Stomach (tissue), 8 donors: ENCODE measurements at regions not wholly inside any gene's neighbourhood (a gene's known extent, or its start where the extent isn't known, plus 50 kb on each side); places are given as distances from the start of the nearest gene placed in this dataset.

Experiments
- DNase-seq, 2 donors: peaks; one replicate each; pipeline versions ENCODE4 v3.0.0 to v3.0.0-alpha.2; 2013 to 2019
- H3K27ac ChIP-seq, 5 donors: fragments of 200-600 bp in 4 of 5; sonication (generic) in 4 of 5; one replicate each; pipeline ENCODE4 v1.5.1; 2013 to 2019; ENCODE audit warnings: mild to moderate bottlenecking in 1 of 5, moderate library complexity in 1 of 5
- H3K27me3 ChIP-seq, 3 donors: fragments of 200-600 bp; sonication (generic); one replicate each; pipeline ENCODE4 v1.5.1; 2017 to 2019; ENCODE audit warnings: mixed run types in 1 of 3
- H3K36me3 ChIP-seq, 4 donors: fragments of 200-600 bp; sonication (generic); 1 replicate in 3 of 4; 2 replicates in 1 of 4; pipeline ENCODE4 v1.5.1; 2016 to 2019
- H3K4me1 ChIP-seq, 4 donors: fragments of 200-600 bp; sonication (generic); one replicate each; pipeline ENCODE4 v1.5.1; 2016 to 2019
- H3K4me3 ChIP-seq, 4 donors: fragments of 200-600 bp; sonication (generic) in 3 of 4; one replicate each; pipeline ENCODE4 v1.5.1; 2016 to 2019; ENCODE audit warnings: mild to moderate bottlenecking in 1 of 4
- H3K9me3 ChIP-seq, 4 donors: fragments of 200-600 bp; sonication (generic); one replicate each; pipeline ENCODE4 v1.5.1; 2016 to 2019
- CTCF ChIP-seq, 7 experiments: fragments of 450-650 bp in 4 of 7; fragments of 200-600 bp in 3 of 7; sonication (generic) in 3 of 7; IDR thresholded peaks; one replicate each; pipeline ENCODE4 v1.5.1; 2016 to 2019; ENCODE audit warnings: antibody characterized with exemption in 7 of 7, control low read depth in 2 of 7, mild to moderate bottlenecking in 1 of 7
- EP300 ChIP-seq: sonication (generic); formaldehyde crosslinking; IDR thresholded peaks from one replicate; pipeline ENCODE4 v1.6.1; 2017; ENCODE audit warnings: antibody characterized with exemption
- POLR2A ChIP-seq, 4 donors: fragments of 450-650 bp; IDR thresholded peaks; one replicate each; pipeline ENCODE4 v1.6.1; 2016; ENCODE audit warnings: antibody characterized with exemption in 4 of 4, control low read depth in 2 of 4, mild to moderate bottlenecking in 1 of 4, moderate library complexity in 1 of 4
- POLR2AphosphoS5 ChIP-seq, 3 donors: sonication (generic); formaldehyde crosslinking; IDR thresholded peaks; one replicate each; pipeline ENCODE4 v1.6.1; 2016; ENCODE audit warnings: antibody characterized with exemption in 3 of 3
- WGBS, 5 donors: extraction: QIAGEN DNeasy Blood & Tissue Kit in 3 of 5; methylation state at CpG; one replicate each; pipeline versions ENCODE4 v1.1.5 to v1.1.7; 2013 to 2018; 5-methylcytosine and 5-hydroxymethylcytosine counted together
- intact Hi-C: fragments of 100-400 bp; cut with DNase I; formaldehyde crosslinking; loops from one replicate; pipeline ENCODE4 v1.15.1; 2023; ENCODE audit warnings: low total_unique reads
- donor health status: healthy with polysubstance abuse.
- donor health status: Bipolar disorder and iron deficiency.
- donor health status: healthy.

- peak in 1 of 2 donors; percentile 30 for DNase-seq
- Histone ChIP-seq H3K27ac (no peak overlapping the region), H3K4me1 (peaks cover 0 to 6% (median 0%) of the 10 kb centered on the region in 4 donors), H3K36me3 (no peaks in the 10 kb centered on the region), H3K9me3 (no peaks in the 10 kb centered on the region), H3K27me3 (no peaks in the 10 kb centered on the region), H3K4me3 (no peak overlapping the region)
- intact Hi-C loops: no loop called here
- WGBS, 5 donors: 53 to 76% (median 72%) methylated on average over 8 of the region's 8 CpGs
- TF ChIP-seq POLR2AphosphoS5 (IDR thresholded peaks at IDR 0.05) (no peak), POLR2A (IDR thresholded peaks at IDR 0.05) (no peak), EP300 (no peak), CTCF (IDR thresholded peaks at IDR 0.05) (no peak)
These were observed 319.5 kb downstream of the CBLN4 start for GRCh38 chr20:55685841-55686240.

- Histone ChIP-seq H3K4me1 (peaks cover 0 to 6% (median 0%) of the 10 kb centered on the region in 4 donors), H3K27me3 (no peaks in the 10 kb centered on the region), H3K36me3 (no peaks in the 10 kb centered on the region), H3K27ac (no peak overlapping the region), H3K9me3 (no peaks in the 10 kb centered on the region), H3K4me3 (no peak overlapping the region)
- DNase-seq: no peak
- WGBS, 5 donors: 62 to 77% (median 73%) methylated on average over 4 of the region's 4 CpGs
- intact Hi-C loops: no loop called here
- TF ChIP-seq POLR2A (IDR thresholded peaks at IDR 0.05): no peak
- TF ChIP-seq EP300: no peak
- no peak for TF ChIP-seq POLR2AphosphoS5 (IDR thresholded peaks at IDR 0.05)
- no peak for TF ChIP-seq CTCF (IDR thresholded peaks at IDR 0.05)
These were observed 319.9 kb downstream of the CBLN4 start for GRCh38 chr20:55685425-55685824.

GRCh38 chr20:55684578-55684977 lies 320.7 kb downstream of the CBLN4 start:
- no peak for TF ChIP-seq POLR2AphosphoS5 (IDR thresholded peaks at IDR 0.05)
- no peak for TF ChIP-seq CTCF (IDR thresholded peaks at IDR 0.05)
- no peak for TF ChIP-seq EP300
- Histone ChIP-seq H3K36me3 (no peaks in the 10 kb centered on the region), H3K27ac (no peak overlapping the region), H3K4me3 (no peak overlapping the region), H3K4me1 (peaks cover 0 to 6% (median 0%) of the 10 kb centered on the region in 4 donors), H3K27me3 (no peaks in the 10 kb centered on the region), H3K9me3 (no peaks in the 10 kb centered on the region)
- DNase-seq: peak in 1 of 2 donors; percentile 54
- 44 to 71% (median 61%) methylated on average over 4 of the region's 4 CpGs for WGBS, 5 donors
- intact Hi-C loops: no loop called here

- H3K4me3 ChIP-seq: no peak overlapping the region
- no peaks in the 10 kb centered on the region for H3K36me3 ChIP-seq
- H3K27me3 ChIP-seq: no peaks in the 10 kb centered on the region
- WGBS, 5 donors: 62 to 71% (median 68%) methylated on average over 5 of the region's 5 CpGs
- no peak overlapping the region for H3K27ac ChIP-seq
- no peaks in the 10 kb centered on the region for H3K9me3 ChIP-seq
- H3K4me1 ChIP-seq: no peaks in the 10 kb centered on the region
- no peak for TF ChIP-seq POLR2A (IDR thresholded peaks at IDR 0.05)
- no peak for TF ChIP-seq EP300
- TF ChIP-seq POLR2AphosphoS5 (IDR thresholded peaks at IDR 0.05): no peak
- no peak for TF ChIP-seq CTCF (IDR thresholded peaks at IDR 0.05)
- intact Hi-C loops: no loop called here
- DNase-seq: no peak
These were observed 326.2 kb downstream of the CBLN4 start for GRCh38 chr20:55678970-55679667.
